IgD-negative memory B cell (primary cell): ENCODE measurements at regions not wholly inside any gene's neighbourhood (a gene's known extent, or its start where the extent isn't known, plus 50 kb on each side); places are given as distances from the start of the nearest gene placed in this dataset.

Source experiments
- H3K27ac Mint-ChIP-seq, 3 donors: one replicate each; pipeline ENCODE4 v1.8.0; 2020 to 2022; ENCODE audit warnings: mild to moderate bottlenecking in 3 of 3, mixed read lengths in 3 of 3, moderate library complexity in 1 of 3
- H3K27me3 Mint-ChIP-seq: one replicate; pipeline ENCODE4 v1.8.0; 2021; ENCODE audit warnings: mixed read lengths
- H3K36me3 Mint-ChIP-seq: one replicate; pipeline ENCODE4 v1.8.0; 2020; ENCODE audit warnings: mild to moderate bottlenecking, mixed read lengths
- H3K4me1 Mint-ChIP-seq, 3 donors: one replicate each; pipeline ENCODE4 v1.8.0; 2020 to 2022; ENCODE audit warnings: mixed read lengths in 3 of 3, mild to moderate bottlenecking in 1 of 3
- H3K4me3 Mint-ChIP-seq, 4 donors: one replicate each; pipeline ENCODE4 v1.8.0; 2020 to 2022; ENCODE audit warnings: mild to moderate bottlenecking in 4 of 4, mixed read lengths in 4 of 4, moderate library complexity in 3 of 4
- H3K9me3 Mint-ChIP-seq, 3 donors: one replicate each; pipeline ENCODE4 v1.8.0; 2020 to 2021; ENCODE audit warnings: mixed read lengths in 3 of 3, mild to moderate bottlenecking in 1 of 3

DNA sequence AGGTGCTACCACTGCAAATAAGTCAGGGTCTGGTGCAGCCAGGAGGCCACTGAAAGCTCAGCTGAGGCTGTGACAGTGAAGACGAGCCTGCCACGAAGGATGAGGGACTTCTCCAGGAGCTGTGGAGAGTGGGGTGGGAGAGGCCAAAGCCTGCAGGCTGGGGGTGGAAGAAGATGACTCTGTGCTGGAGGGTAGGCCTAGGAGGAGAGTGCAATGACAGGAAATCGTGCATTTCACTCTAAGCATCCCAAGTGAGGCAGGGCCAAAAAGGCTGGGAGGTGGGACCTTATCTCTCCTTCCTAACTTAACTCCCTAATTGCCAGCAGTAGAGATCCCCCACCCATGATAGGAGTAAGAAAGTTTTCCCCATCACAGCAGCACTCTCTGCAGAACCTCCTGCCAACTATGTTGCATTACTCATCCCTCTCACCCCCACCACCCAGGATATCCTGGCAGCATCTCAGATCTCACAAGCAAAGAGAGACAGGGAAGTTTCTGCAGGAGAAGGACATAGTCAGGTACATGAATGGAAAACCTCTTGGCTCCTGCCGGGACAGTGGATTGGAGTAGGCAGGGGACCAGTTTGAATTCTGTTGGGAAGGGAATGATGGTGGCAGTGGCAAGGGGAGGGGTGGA, 466.2 kb downstream of the CDH26 start:
- Mint-ChIP-seq H3K4me3 (no peak overlapping the region), H3K4me1 (no peaks in the 10 kb centered on the region), H3K9me3 (peaks cover 0 to 7% (median 5%) of the 10 kb centered on the region in 3 donors), H3K27me3 (no peaks in the 10 kb centered on the region), H3K27ac (no peak overlapping the region), H3K36me3 (no peaks in the 10 kb centered on the region)

DNA sequence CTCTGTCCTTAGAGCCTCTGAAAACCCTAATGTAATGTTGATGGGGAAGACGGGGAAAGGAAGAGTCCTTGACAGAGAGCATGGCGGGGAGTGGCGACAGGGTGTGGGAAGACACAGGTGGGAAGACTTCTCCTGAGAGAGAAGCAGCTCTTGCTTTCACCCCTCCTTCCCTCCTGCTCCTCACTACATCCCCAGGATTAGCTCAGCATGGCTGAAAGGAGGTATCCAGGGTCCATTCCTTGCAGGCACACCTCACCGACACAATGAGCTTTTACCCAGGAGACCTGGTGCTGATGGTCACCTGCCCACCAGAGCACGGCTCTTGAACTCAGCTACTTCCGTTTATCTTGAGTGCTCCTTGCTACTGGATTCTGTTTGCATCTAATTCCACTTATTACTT, 469.3 kb downstream of the CDH26 start:
- no peak overlapping the region for H3K4me3 Mint-ChIP-seq
- no peaks in the 10 kb centered on the region for H3K36me3 Mint-ChIP-seq
- no peaks in the 10 kb centered on the region for H3K4me1 Mint-ChIP-seq
- no peak overlapping the region for H3K27ac Mint-ChIP-seq
- H3K27me3 Mint-ChIP-seq, result no peaks in the 10 kb centered on the region
- peaks cover 0 to 13% (median 11%) of the 10 kb centered on the region in 3 donors for H3K9me3 Mint-ChIP-seq

DNA sequence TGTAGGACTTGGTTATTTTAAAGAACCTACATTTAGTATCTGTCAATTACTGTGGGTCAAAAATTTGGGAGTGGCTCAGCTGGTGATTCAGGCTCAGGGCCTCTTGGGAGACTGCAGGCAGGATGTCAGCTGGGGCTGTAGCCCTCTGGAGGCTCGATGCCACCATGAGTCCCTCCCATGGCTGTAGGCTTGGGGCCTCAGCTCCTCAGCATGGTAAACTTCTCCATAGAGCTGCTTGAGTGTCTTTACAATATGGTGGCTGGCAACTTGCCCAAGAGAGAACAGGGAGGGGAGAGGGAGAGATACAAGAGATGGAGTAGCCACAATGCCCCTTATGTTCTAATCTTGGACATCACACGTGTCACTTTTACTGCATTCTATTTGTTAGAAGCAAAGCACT, 470.4 kb downstream of the CDH26 start:
- Mint-ChIP-seq H3K4me1 (no peaks in the 10 kb centered on the region), H3K36me3 (no peaks in the 10 kb centered on the region), H3K9me3 (peaks cover 0 to 13% (median 11%) of the 10 kb centered on the region in 3 donors), H3K27me3 (no peaks in the 10 kb centered on the region), H3K4me3 (no peak overlapping the region), H3K27ac (no peak overlapping the region)

DNA sequence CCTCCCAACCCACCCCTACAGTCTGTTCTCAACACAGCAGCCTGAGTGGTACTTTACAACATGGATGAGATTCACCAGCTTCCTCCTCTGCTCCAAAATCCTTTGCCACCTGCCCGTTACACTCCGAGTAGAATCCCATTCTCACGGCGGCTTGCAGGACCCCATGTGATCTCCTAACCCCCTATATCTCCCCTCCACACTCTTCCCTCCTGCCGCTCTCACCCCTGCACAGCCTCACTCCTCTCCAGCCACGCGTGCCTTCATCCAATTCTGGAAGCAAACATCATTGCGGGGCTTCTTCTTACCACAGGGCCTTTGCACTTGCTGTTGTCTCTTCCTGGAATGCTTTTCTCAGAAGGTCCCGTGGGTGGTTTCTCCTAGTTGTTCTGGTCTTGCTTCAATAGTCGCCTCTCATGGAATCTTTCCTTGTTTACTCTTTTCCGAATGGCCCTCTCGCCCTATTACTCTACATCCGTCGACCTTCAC, 472.3 kb downstream of the CDH26 start:
- peak overlapping the region in 1 of 3 donors; percentile 82 for H3K27ac Mint-ChIP-seq
- H3K9me3 Mint-ChIP-seq, result peaks cover 2 to 13% (median 11%) of the 10 kb centered on the region in 3 donors
- H3K27me3 Mint-ChIP-seq, result no peaks in the 10 kb centered on the region
- H3K4me3 Mint-ChIP-seq, result no peak overlapping the region
- H3K36me3 Mint-ChIP-seq, result no peaks in the 10 kb centered on the region
- no peaks in the 10 kb centered on the region for H3K4me1 Mint-ChIP-seq

DNA sequence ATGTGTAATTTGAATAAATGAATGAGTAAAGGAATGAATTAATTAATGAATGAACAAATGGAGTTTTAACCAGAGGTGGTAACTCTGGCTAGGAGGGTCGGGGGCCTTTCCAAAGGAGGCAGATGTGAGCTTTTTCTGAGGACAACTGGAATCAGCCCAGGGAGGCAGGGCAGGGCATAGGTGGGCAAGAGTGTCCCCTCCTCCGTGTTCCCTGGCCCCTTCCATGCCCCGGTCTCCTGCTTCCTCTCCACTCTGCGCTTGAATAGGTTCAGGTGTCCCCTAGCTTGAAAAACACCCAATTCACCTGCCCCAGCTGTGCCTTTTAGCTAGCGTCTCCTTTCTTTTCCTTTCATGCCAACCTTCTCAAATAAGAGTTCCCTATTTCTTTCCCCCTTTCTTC, 473.1 kb downstream of the CDH26 start:
- no peaks in the 10 kb centered on the region for H3K27me3 Mint-ChIP-seq

DNA sequence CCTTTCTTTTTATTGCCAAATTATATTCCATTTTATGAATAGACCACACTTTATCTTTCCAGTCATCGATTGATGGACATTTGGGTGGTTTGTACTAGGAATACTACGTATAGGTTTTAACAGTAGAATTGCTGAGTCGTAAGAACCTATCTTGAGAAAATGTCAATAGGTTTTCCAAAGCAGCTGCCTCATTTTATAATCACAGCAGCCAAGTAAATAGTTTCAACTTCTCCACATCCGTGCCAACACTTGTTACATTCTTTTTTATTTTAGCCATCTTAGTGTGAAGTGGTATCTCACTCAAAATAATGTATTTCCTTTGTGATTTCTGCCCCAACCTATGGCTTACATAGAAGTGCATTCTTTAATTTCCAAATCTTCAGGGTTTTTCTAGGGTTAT, 479.2 kb downstream of the CDH26 start:
- H3K4me3 Mint-ChIP-seq, result no peak overlapping the region
- no peak overlapping the region for H3K27ac Mint-ChIP-seq
- H3K9me3 Mint-ChIP-seq, result peaks cover 4 to 9% (median 6%) of the 10 kb centered on the region in 3 donors
- H3K36me3 Mint-ChIP-seq, result no peaks in the 10 kb centered on the region
- no peaks in the 10 kb centered on the region for H3K4me1 Mint-ChIP-seq
- no peaks in the 10 kb centered on the region for H3K27me3 Mint-ChIP-seq

More for the DNA sequence above, 473.1 kb downstream of the CDH26 start:
- no peaks in the 10 kb centered on the region for H3K4me1 Mint-ChIP-seq
- H3K36me3 Mint-ChIP-seq, result no peaks in the 10 kb centered on the region
- H3K9me3 Mint-ChIP-seq, result peaks cover 2 to 13% (median 11%) of the 10 kb centered on the region in 3 donors
- no peak overlapping the region for H3K27ac Mint-ChIP-seq
- no peak overlapping the region for H3K4me3 Mint-ChIP-seq

DNA sequence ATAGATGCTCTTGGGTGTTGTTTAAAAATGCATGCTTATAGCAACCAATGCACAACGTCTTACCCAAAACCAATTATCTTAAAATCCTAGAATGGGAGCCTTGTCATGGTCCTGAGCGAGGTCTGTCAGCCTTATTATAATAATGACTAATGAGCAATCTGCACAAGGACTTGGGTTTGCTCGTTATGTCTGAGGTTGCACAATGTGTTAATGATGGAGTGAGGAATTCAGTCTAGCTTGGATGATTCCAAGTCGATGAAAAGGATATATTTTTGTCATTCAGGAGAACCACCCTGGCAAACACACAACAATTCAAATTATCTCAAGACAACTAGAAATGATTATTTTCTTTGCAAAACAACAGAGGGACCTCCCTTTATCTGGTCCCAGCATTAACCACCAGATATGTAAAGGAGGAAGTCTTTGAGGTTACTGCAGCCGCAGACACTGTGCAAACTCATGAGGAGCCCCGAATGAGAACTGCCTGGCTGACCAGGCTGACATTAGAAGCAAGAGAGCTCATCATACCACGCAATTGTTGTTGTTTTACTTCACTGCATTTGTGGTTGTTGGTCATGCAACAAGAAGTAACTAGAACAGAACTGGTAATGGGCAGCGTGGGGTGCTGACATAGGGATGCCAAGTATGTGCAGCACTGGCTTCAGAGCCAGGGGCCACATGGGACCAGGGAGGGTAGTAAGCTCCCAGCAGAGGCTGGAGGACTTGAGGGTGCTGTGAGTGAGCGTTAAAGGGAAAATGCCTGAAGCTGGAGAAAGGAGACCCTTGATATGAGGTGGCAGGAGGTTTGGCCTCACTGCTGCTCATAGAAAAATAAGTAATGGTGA, 488.3 kb downstream of the CDH26 start:
- Mint-ChIP-seq H3K9me3 (peaks cover 0 to 3% (median 2%) of the 10 kb centered on the region in 3 donors), H3K27ac (no peak overlapping the region)

DNA sequence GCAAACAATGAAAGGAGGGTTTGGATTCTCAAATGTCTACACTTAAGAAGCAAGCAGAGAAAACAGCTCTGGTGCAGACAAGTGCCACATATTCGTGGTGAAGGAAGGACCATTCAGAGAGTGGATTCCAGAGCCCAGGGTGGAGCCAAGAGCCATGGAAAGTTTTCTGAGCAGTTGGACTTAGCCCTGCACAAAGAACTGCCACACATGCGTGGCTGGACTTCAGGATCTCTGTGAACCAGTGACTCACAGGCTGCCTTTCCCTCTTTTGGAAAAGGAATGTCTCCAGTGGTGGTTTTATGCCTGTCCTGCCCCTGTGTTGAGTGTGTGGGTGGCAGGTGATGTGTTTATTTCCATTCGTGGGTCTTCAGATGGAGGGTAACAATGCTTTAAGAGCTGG, 489.5 kb downstream of the CDH26 start:
- H3K36me3 Mint-ChIP-seq, result no peaks in the 10 kb centered on the region
- no peak overlapping the region for H3K4me3 Mint-ChIP-seq
- H3K27me3 Mint-ChIP-seq, result no peaks in the 10 kb centered on the region
- H3K27ac Mint-ChIP-seq, result no peak overlapping the region
- H3K9me3 Mint-ChIP-seq, result peaks cover 2 to 6% (median 5%) of the 10 kb centered on the region in 3 donors
- no peaks in the 10 kb centered on the region for H3K4me1 Mint-ChIP-seq

More for the DNA sequence above, 488.3 kb downstream of the CDH26 start:
- no peaks in the 10 kb centered on the region for H3K36me3 Mint-ChIP-seq
- no peaks in the 10 kb centered on the region for H3K4me1 Mint-ChIP-seq
- no peak overlapping the region for H3K4me3 Mint-ChIP-seq
- no peaks in the 10 kb centered on the region for H3K27me3 Mint-ChIP-seq

DNA sequence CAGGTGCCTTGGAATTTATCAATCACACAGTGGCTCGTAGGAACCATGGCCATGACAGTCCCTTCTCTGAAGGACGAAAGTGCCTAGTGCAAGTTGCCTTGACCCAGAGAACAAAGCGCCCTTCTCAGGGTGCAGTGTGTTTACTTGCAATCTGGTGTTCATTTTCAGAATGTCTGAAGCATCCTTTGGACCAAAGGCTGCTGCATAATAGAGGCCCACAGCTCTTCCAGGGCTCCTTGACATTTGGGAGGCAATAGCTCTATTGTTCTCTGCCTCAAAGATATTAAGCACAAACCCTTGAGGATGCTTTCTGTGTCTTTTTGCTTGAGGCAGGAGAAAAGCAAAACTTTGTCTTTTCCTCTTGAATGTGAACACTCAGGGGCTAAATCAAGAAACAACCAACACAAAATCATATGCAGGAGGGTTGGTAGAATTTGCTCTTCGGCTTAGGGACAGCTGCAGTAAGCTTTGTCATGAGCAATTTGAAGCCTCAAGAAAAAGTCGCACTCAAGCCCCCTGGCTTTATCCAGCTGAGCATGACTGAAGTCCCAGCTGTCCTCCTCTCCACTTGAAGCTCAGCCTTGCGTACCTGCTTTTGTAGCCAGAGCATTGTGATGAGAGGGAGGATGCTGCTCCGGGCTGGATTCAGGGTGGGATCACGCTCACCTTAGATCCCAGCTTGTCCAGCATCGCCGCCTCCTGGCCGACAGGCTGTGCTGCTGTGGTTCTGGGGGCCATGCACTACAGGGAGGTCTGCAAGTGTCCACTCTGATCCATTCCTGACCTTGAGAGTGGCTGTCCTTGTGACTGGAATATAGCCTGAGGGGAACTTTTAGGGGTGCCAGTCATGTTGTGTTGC, 495.4 kb downstream of the CDH26 start:
- Mint-ChIP-seq H3K27ac (no peak overlapping the region), H3K4me1 (no peaks in the 10 kb centered on the region), H3K36me3 (no peaks in the 10 kb centered on the region), H3K9me3 (peaks cover 0 to 11% (median 5%) of the 10 kb centered on the region in 3 donors), H3K27me3 (no peaks in the 10 kb centered on the region), H3K4me3 (no peak overlapping the region)

DNA sequence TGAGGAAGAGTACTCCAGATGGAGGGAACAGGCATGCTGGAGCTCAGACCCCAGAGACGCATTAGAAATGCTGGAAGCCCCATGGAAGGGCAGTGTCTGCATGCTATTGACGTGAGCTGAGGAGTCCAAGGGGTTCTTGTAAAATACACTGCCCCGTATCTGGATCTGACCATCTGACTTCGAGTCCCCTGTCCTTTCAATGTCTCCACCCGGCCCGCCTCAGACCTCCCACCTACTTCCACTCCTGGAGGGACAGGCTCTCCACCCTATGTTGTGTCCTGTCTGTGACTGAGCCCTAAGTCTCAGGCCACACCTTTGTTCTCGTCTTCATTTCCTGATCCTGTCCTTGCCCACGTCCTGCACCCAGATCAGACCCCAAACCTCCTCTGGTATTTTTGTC, 496.3 kb downstream of the CDH26 start:
- H3K27ac Mint-ChIP-seq, result no peak overlapping the region
- H3K36me3 Mint-ChIP-seq, result no peaks in the 10 kb centered on the region
- no peaks in the 10 kb centered on the region for H3K27me3 Mint-ChIP-seq
- no peaks in the 10 kb centered on the region for H3K4me1 Mint-ChIP-seq
- no peak overlapping the region for H3K4me3 Mint-ChIP-seq
- H3K9me3 Mint-ChIP-seq, result peaks cover 0 to 12% (median 5%) of the 10 kb centered on the region in 3 donors

DNA sequence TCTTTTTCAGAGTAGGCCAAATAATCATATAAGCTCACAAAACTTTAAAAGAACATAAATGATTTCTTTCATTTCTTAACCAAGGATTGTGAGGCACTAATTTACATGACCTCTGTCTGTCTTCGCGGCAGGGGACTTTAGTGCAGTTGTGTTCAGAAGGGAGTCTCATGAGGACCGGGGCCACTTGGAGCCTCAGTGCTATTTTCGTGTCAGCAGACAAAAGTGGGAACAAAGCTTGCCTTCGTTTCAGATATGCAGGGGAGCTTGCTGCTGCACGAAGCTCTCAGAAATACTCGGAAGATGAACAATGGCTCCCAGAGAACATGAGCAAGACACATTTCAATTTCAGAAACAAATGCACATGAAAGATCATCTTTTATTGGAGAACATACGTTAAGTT, 497.0 kb downstream of the CDH26 start:
- Mint-ChIP-seq H3K27ac (no peak overlapping the region), H3K4me3 (no peak overlapping the region), H3K4me1 (no peaks in the 10 kb centered on the region), H3K9me3 (peaks cover 0 to 20% (median 4%) of the 10 kb centered on the region in 3 donors), H3K27me3 (no peaks in the 10 kb centered on the region), H3K36me3 (no peaks in the 10 kb centered on the region)

DNA sequence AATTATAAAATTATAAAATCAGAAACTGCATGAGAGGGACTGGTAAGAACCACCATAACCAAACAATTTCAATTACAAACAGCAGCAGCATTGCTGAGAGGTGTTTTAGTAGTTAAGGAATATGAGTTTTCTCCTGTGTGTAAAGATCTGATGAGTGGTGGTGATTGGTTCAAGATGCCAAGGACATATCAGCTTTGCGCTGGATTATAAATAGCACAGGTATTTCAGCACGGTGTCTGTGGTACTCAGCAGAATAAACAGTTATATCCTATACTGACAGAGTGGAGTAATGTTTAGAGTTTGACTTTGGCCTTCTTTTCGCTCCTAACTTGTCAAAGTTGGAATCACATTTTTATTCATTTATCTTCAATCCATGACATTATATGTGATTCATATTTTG, 501.0 kb downstream of the CDH26 start:
- no peak overlapping the region for H3K27ac Mint-ChIP-seq

DNA sequence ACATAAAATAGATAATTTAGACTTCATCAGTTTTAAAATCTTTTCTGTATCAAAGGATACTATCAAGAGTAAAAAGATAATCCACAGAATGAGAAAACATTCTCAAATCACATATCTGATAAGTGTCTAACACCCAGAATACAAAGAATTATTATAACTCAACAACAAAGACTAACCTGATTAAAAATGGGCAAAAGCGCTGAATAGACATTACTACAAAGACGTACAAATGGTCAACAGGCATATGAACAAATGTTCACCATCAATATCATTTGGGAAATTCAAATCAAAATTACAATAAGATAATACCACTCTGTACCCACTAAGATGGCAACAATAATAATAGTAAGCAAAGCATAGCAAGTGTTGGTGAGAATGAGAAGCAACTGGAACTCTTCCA, 503.8 kb downstream of the CDH26 start:
- Mint-ChIP-seq H3K27me3 (no peaks in the 10 kb centered on the region), H3K4me1 (no peaks in the 10 kb centered on the region), H3K9me3 (peaks cover 2 to 22% (median 11%) of the 10 kb centered on the region in 3 donors), H3K4me3 (no peak overlapping the region), H3K36me3 (no peaks in the 10 kb centered on the region), H3K27ac (no peak overlapping the region)

More for the DNA sequence above, 501.0 kb downstream of the CDH26 start:
- Mint-ChIP-seq H3K36me3 (no peaks in the 10 kb centered on the region), H3K4me3 (no peak overlapping the region), H3K9me3 (peaks cover 2 to 21% (median 8%) of the 10 kb centered on the region in 3 donors), H3K4me1 (no peaks in the 10 kb centered on the region), H3K27me3 (no peaks in the 10 kb centered on the region)

DNA sequence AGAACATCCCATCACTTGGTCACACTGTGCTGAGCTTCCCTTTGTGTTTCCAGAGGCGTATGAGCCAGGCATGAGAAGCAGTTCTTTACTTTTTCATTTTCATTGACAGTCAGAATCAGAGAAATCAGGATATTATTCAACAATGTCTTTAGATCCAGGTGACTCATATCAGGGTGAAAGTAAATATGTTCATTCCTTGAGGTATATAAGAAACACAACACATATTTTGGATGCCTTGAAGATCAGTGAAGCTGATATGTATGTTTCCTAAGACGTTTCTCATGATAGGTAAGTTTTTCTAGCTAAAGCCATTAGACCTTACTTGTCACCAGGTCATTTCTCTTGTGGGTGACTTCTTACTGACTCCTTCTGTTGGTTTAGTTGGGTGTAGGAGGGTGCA, 505.6 kb downstream of the CDH26 start:
- Mint-ChIP-seq H3K27me3 (no peaks in the 10 kb centered on the region), H3K9me3 (peaks cover 2 to 22% (median 11%) of the 10 kb centered on the region in 3 donors), H3K36me3 (no peaks in the 10 kb centered on the region), H3K4me1 (no peaks in the 10 kb centered on the region), H3K4me3 (no peak overlapping the region), H3K27ac (no peak overlapping the region)

DNA sequence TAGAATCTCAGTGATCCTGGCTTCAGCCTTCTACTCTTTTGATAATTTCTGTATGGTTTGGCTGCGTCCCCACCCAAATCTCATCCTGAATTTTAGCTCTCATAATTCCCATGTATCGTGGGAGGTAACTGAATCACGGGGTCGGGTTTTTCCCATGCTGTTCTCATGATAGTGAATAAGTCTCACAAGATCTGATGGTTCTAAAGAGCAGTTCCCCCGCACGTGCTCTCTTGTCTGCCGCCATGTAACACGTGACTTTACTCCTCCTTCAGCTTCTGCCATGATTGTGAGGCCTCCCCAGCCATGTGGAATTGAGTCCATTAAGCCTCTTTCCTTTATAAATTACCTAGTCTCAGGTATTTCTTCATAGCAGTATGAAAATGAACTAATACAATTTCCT, 507.2 kb downstream of the CDH26 start:
- H3K27ac Mint-ChIP-seq, result no peak overlapping the region
- no peaks in the 10 kb centered on the region for H3K4me1 Mint-ChIP-seq
- peaks cover 4 to 12% (median 11%) of the 10 kb centered on the region in 3 donors for H3K9me3 Mint-ChIP-seq

More for the DNA sequence above, 507.2 kb downstream of the CDH26 start:
- Mint-ChIP-seq H3K36me3 (no peaks in the 10 kb centered on the region), H3K4me3 (no peak overlapping the region), H3K27me3 (no peaks in the 10 kb centered on the region)
